ENCODE measurements at regions not wholly inside any gene's neighbourhood (a gene's known extent, or its start where the extent isn't known, plus 50 kb on each side); places are given as distances from the start of the nearest gene placed in this dataset.

DNA sequence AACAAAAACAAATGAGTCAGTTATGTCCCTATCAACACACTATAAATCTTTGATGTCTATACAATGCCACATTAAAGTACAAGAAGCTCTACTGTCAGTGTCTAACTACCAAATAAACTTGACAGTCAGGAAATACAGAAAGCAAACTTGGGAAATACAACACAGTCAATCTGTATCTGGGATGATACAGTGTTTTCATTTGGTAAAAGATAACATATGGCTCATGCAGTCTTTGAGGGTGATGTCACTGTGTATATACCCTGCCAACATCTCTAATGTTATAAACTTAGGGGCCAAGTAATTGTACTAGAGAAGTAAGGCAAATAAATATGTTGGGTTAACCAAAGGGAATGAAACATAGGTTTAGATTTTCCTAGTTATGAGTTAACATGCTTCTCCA lies 552.5 kb upstream of the ADAMTS5 start:
- TF ChIP-seq, protein P1, sequence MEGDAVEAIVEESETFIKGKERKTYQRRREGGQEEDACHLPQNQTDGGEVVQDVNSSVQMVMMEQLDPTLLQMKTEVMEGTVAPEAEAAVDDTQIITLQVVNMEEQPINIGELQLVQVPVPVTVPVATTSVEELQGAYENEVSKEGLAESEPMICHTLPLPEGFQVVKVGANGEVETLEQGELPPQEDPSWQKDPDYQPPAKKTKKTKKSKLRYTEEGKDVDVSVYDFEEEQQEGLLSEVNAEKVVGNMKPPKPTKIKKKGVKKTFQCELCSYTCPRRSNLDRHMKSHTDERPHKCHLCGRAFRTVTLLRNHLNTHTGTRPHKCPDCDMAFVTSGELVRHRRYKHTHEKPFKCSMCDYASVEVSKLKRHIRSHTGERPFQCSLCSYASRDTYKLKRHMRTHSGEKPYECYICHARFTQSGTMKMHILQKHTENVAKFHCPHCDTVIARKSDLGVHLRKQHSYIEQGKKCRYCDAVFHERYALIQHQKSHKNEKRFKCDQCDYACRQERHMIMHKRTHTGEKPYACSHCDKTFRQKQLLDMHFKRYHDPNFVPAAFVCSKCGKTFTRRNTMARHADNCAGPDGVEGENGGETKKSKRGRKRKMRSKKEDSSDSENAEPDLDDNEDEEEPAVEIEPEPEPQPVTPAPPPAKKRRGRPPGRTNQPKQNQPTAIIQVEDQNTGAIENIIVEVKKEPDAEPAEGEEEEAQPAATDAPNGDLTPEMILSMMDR (conservative IDR thresholded peaks at IDR 0.05) = no peak
- TF ChIP-seq ZFX (IDR thresholded peaks at IDR 0.05) = no peak
